ENCODE measurements at regions not wholly inside any gene's neighbourhood (a gene's known extent, or its start where the extent isn't known, plus 50 kb on each side); places are given as distances from the start of the nearest gene placed in this dataset.

- TF ChIP-seq, protein P1, sequence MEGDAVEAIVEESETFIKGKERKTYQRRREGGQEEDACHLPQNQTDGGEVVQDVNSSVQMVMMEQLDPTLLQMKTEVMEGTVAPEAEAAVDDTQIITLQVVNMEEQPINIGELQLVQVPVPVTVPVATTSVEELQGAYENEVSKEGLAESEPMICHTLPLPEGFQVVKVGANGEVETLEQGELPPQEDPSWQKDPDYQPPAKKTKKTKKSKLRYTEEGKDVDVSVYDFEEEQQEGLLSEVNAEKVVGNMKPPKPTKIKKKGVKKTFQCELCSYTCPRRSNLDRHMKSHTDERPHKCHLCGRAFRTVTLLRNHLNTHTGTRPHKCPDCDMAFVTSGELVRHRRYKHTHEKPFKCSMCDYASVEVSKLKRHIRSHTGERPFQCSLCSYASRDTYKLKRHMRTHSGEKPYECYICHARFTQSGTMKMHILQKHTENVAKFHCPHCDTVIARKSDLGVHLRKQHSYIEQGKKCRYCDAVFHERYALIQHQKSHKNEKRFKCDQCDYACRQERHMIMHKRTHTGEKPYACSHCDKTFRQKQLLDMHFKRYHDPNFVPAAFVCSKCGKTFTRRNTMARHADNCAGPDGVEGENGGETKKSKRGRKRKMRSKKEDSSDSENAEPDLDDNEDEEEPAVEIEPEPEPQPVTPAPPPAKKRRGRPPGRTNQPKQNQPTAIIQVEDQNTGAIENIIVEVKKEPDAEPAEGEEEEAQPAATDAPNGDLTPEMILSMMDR (conservative IDR thresholded peaks at IDR 0.05; ENCODE audit: low read length), result no peak
- no peak for TF ChIP-seq EZH2phosphoT487 (IDR thresholded peaks at IDR 0.05; ENCODE audit: borderline replicate concordance, low read depth, low read length)
Observed at GRCh38 chr10:130507461-130507860, 371.3 kb downstream of the GLRX3 start.
